IMR-90 (cell line): ENCODE measurements at regions not wholly inside any gene's neighbourhood (a gene's known extent, or its start where the extent isn't known, plus 50 kb on each side); places are given as distances from the start of the nearest gene placed in this dataset.

Source experiments
- ATAC-seq: fragments of 200-7000 bp; cut with Tn5 transposase; 2 replicates; pipeline ENCODE4 v1.9.1; 2020; ENCODE audit warnings: low read depth, mild to moderate bottlenecking, moderate library complexity
- BruUV-seq: library from RNA; stranded (reverse); fragments of 400-500 nt; replicated peaks from 2 replicates; lab custom pipeline; 2021; lab: Mats Ljungman, UMichigan
- CTCF ChIA-PET: fragments of 300-600 bp; formaldehyde crosslinking; extraction: SDS; loops from one replicate; lab custom pipeline; 2021; ENCODE audit warnings: antibody characterized with exemption; lab: Yijun Ruan, JAX
- POLR2A ChIA-PET: fragments of 300-600 bp; sonication (Branson Sonifier 250); formaldehyde crosslinking; loops from one replicate; lab custom pipeline; 2022; ENCODE audit warnings: antibody characterized with exemption; ENCODE audit not compliant: unreplicated experiment; lab: Charles Lee
- DNase-seq: peaks from one replicate; pipeline ENCODE4 v3.0.0; 2013
- H2AFZ ChIP-seq: replicated peaks from 2 replicates; pipeline ENCODE3; 2013; ENCODE audit warnings: low read length, mild to moderate bottlenecking; ENCODE audit not compliant: poor library complexity
- H2AK5ac ChIP-seq: 2 replicates; pipeline ENCODE4 v1.6.1; 2013; ENCODE audit warnings: low read depth, low read length, inconsistent platforms
- H2AK9ac ChIP-seq: replicated peaks from 2 replicates; pipeline ENCODE3; 2013; ENCODE audit warnings: mild to moderate bottlenecking, low read depth, low read length, moderate library complexity; ENCODE audit not compliant: poor library complexity
- H2BK120ac ChIP-seq: 2 replicates; pipeline ENCODE4 v1.6.1; 2013; ENCODE audit warnings: low read depth, low read length, inconsistent platforms
- H2BK15ac ChIP-seq: 3 replicates; pipeline ENCODE4 v1.6.1; 2013; ENCODE audit warnings: low read depth, low read length, inconsistent platforms
- H2BK20ac ChIP-seq: 2 replicates; pipeline ENCODE4 v1.6.1; 2013; ENCODE audit warnings: low read depth, mild to moderate bottlenecking, inconsistent platforms, low read length, moderate library complexity
- H2BK5ac ChIP-seq: 2 replicates; pipeline ENCODE4 v1.6.1; 2013; ENCODE audit warnings: mild to moderate bottlenecking, low read depth, low read length, inconsistent platforms; ENCODE audit not compliant: poor library complexity, severe bottlenecking
- H3K14ac ChIP-seq: replicated peaks from 2 replicates; pipeline ENCODE4 v1.6.1; 2013; ENCODE audit warnings: low read depth, low read length, inconsistent platforms
- H3K18ac ChIP-seq: 2 replicates; pipeline ENCODE4 v1.6.1; 2013; ENCODE audit warnings: low read depth, low read length, control low read depth
- H3K23ac ChIP-seq: 2 replicates; pipeline ENCODE4 v1.6.1; 2013; ENCODE audit warnings: low read depth, low read length, inconsistent platforms
- H3K27ac ChIP-seq: 2 replicates; pipeline ENCODE4 v1.5.1; 2013; ENCODE audit warnings: mild to moderate bottlenecking, control low read depth, low read length; ENCODE audit not compliant: insufficient read depth
- H3K27me3 ChIP-seq: 2 replicates; pipeline ENCODE4 v1.6.1; 2013; ENCODE audit warnings: low read length; ENCODE audit not compliant: control insufficient read depth, insufficient read depth
- H3K36me3 ChIP-seq: 2 replicates; pipeline ENCODE4 v1.6.1; 2013; ENCODE audit warnings: low read length, mixed read lengths; ENCODE audit not compliant: control insufficient read depth, insufficient read depth
- H3K4ac ChIP-seq: 2 replicates; pipeline ENCODE4 v1.6.1; 2013; ENCODE audit warnings: low read depth, low read length, inconsistent platforms
- H3K4me1 ChIP-seq: 2 replicates; pipeline ENCODE4 v1.6.1; 2013; ENCODE audit warnings: low read length, mixed read lengths; ENCODE audit not compliant: control insufficient read depth, insufficient read depth
- H3K4me2 ChIP-seq: 2 replicates; pipeline ENCODE4 v1.6.1; 2013; ENCODE audit warnings: low read depth, mild to moderate bottlenecking, control low read depth, low read length, moderate library complexity
- H3K4me3 ChIP-seq: 2 replicates; pipeline ENCODE4 v1.5.1; 2013; ENCODE audit warnings: low read depth, mild to moderate bottlenecking, control low read depth, low read length, moderate library complexity; ENCODE audit not compliant: insufficient read depth
- H3K56ac ChIP-seq: 2 replicates; pipeline ENCODE4 v1.6.1; 2013; ENCODE audit warnings: low read length, inconsistent platforms; ENCODE audit not compliant: insufficient read depth; ENCODE audit errors: extremely low read depth
- H3K79me1 ChIP-seq, 2 experiments: 2 replicates each; pipeline ENCODE4 v1.6.1; 2013; ENCODE audit warnings: low read length in 2 of 2, inconsistent platforms in 1 of 2, low read depth in 1 of 2
- H3K9ac ChIP-seq: 2 replicates; pipeline ENCODE4 v1.6.1; 2013; ENCODE audit warnings: low read depth, low read length, control low read depth
- H3K9me1 ChIP-seq: 2 replicates; pipeline ENCODE4 v1.6.1; 2013; ENCODE audit warnings: low read length, inconsistent platforms; ENCODE audit not compliant: insufficient read depth
- H3K9me3 ChIP-seq: 2 replicates; pipeline ENCODE4 v1.6.1; 2013; ENCODE audit warnings: low read length; ENCODE audit not compliant: control insufficient read depth, insufficient read depth
- H4K20me1 ChIP-seq: 2 replicates; pipeline ENCODE4 v1.6.1; 2013; ENCODE audit warnings: low read length, inconsistent platforms; ENCODE audit not compliant: insufficient read depth
- H4K5ac ChIP-seq: 2 replicates; pipeline ENCODE4 v1.6.1; 2013; ENCODE audit warnings: mild to moderate bottlenecking, low read depth, low read length, control low read depth
- H4K8ac ChIP-seq, 2 experiments: 2 replicates each; pipeline ENCODE4 v1.6.1; 2013; ENCODE audit warnings: low read depth in 2 of 2, low read length in 2 of 2, control low read depth in 1 of 2, inconsistent platforms in 1 of 2
- H4K91ac ChIP-seq: 2 replicates; pipeline ENCODE4 v1.6.1; 2013; ENCODE audit warnings: low read depth, low read length, inconsistent platforms; ENCODE audit not compliant: insufficient read depth
- BHLHE40 ChIP-seq: fragments of 150-350 bp; IDR thresholded peaks from 2 replicates; pipeline ENCODE4 v1.6.1; 2016; ENCODE audit warnings: mild to moderate bottlenecking, low read depth, low read length
- ELK1 ChIP-seq: fragments of 150-350 bp; IDR thresholded peaks from 2 replicates; pipeline ENCODE4 v1.6.1; 2016; ENCODE audit warnings: low read depth, mild to moderate bottlenecking, low read length, moderate library complexity, borderline replicate concordance
- FOS ChIP-seq: fragments of 150-350 bp; IDR thresholded peaks from 2 replicates; pipeline ENCODE4 v1.6.1; 2016; ENCODE audit warnings: low read depth, low read length
- MAFK ChIP-seq: IDR thresholded peaks from 2 replicates; pipeline ENCODE4 v1.6.1; 2012; ENCODE audit warnings: low read depth, low read length, improper control_type of control experiment
- MAZ ChIP-seq: IDR thresholded peaks from 2 replicates; pipeline ENCODE4 v1.6.1; 2012; ENCODE audit warnings: low read depth, mild to moderate bottlenecking, low read length, improper control_type of control experiment, moderate library complexity, borderline replicate concordance
- MXI1 ChIP-seq: IDR thresholded peaks from 2 replicates; pipeline ENCODE4 v1.6.1; 2012; ENCODE audit warnings: low read depth, mild to moderate bottlenecking, low read length, moderate library complexity, borderline replicate concordance
- NFE2L2 ChIP-seq: fragments of 150-350 bp; IDR thresholded peaks from 2 replicates; pipeline ENCODE4 v1.6.1; 2016; ENCODE audit warnings: low read depth, mild to moderate bottlenecking, low read length
- RAD21 ChIP-seq: IDR thresholded peaks from 2 replicates; pipeline ENCODE4 v1.6.1; 2012; ENCODE audit warnings: low read length, improper control_type of control experiment
- RFX5 ChIP-seq: IDR thresholded peaks from 2 replicates; pipeline ENCODE4 v1.8.0; 2012; ENCODE audit warnings: low read depth, mild to moderate bottlenecking, low read length, moderate library complexity
- WGBS, 2 experiments: methylation state at CpG; one replicate each; pipeline versions ENCODE4 v1.1.5 to v1.1.7; 2013; ENCODE audit warnings: missing lambda C conversion rate in 2 of 2; ENCODE audit not compliant: insufficient read length in 1 of 2; ENCODE audit errors: extremely low coverage in 2 of 2; 5-methylcytosine and 5-hydroxymethylcytosine counted together
- dilution Hi-C: fragments of 300-500 bp; cut with HindIII; formaldehyde crosslinking; loops from one replicate; pipeline ENCODE4 v1.14.3; 2018; ENCODE audit warnings: low sequenced_read_pairs; ENCODE audit not compliant: unreplicated experiment
- in situ Hi-C: fragments of 300-500 bp; cut with MboI; formaldehyde crosslinking; loops from 3 replicates; pipeline ENCODE4 v1.14.3; 2019; ENCODE audit warnings: low sequenced_read_pairs, inconsistent platforms, mixed read lengths
- intact Hi-C: fragments of 100-400 bp; cut with micrococcal nuclease; formaldehyde crosslinking; loops from 2 replicates; pipeline ENCODE4 v1.10.0; 2022
- TF ChIP-seq, protein P1 (sequence below): fragments of 150-350 bp; IDR thresholded peaks from 2 replicates; pipeline ENCODE4 v1.6.1; 2017; ENCODE audit warnings: mild to moderate bottlenecking, antibody characterized with exemption, low read length, low read depth
- TF ChIP-seq, protein P2 (sequence below): conservative IDR thresholded peaks from 2 replicates; pipeline ENCODE4 v1.5.1; 2012; ENCODE audit warnings: mild to moderate bottlenecking, low read depth, low read length, improper control_type of control experiment

GRCh38 chr10:118967160-118967559 lies 62.4 kb upstream of the NANOS1 start:
- DNase-seq (no peak), ATAC-seq (no peak)
- no peak overlapping the region for H2BK120ac ChIP-seq
- no peaks in the 10 kb centered on the region for H3K79me1 ChIP-seq
- no peak overlapping the region for H3K18ac ChIP-seq
- no peak for TF ChIP-seq FOS
- TF ChIP-seq NFE2L2, result no peak
- TF ChIP-seq, protein P1, sequence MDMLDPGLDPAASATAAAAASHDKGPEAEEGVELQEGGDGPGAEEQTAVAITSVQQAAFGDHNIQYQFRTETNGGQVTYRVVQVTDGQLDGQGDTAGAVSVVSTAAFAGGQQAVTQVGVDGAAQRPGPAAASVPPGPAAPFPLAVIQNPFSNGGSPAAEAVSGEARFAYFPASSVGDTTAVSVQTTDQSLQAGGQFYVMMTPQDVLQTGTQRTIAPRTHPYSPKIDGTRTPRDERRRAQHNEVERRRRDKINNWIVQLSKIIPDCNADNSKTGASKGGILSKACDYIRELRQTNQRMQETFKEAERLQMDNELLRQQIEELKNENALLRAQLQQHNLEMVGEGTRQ, result no peak
- TF ChIP-seq, protein P2, sequence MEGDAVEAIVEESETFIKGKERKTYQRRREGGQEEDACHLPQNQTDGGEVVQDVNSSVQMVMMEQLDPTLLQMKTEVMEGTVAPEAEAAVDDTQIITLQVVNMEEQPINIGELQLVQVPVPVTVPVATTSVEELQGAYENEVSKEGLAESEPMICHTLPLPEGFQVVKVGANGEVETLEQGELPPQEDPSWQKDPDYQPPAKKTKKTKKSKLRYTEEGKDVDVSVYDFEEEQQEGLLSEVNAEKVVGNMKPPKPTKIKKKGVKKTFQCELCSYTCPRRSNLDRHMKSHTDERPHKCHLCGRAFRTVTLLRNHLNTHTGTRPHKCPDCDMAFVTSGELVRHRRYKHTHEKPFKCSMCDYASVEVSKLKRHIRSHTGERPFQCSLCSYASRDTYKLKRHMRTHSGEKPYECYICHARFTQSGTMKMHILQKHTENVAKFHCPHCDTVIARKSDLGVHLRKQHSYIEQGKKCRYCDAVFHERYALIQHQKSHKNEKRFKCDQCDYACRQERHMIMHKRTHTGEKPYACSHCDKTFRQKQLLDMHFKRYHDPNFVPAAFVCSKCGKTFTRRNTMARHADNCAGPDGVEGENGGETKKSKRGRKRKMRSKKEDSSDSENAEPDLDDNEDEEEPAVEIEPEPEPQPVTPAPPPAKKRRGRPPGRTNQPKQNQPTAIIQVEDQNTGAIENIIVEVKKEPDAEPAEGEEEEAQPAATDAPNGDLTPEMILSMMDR, result no peak
- TF ChIP-seq MAZ, result no peak
- no peak for TF ChIP-seq MXI1
- TF ChIP-seq MAFK, result no peak
- TF ChIP-seq BHLHE40, result no peak
- TF ChIP-seq RAD21, result no peak
- TF ChIP-seq RFX5, result no peak
- no peak for TF ChIP-seq ELK1
- no peak overlapping the region for H2BK15ac ChIP-seq
- no CpG with 5 or more reads among the region's 7 CpGs for WGBS, 2 experiments
- H4K8ac ChIP-seq, result no peak overlapping the region
- no peaks in the 10 kb centered on the region for H3K36me3 ChIP-seq
- no TSS peak for BruUV-seq
- H2BK20ac ChIP-seq, result no peak overlapping the region
- no peak overlapping the region for H2AK9ac ChIP-seq
- no peak overlapping the region for H3K56ac ChIP-seq
- H2BK5ac ChIP-seq, result no peak overlapping the region
- no peak overlapping the region for H3K9ac ChIP-seq
- ChIA-PET CTCF (no interaction called here), POLR2A (no interaction called here)
- H4K20me1 ChIP-seq, result no peaks in the 10 kb centered on the region
- H3K27ac ChIP-seq, result no peak overlapping the region
- no peak overlapping the region for H3K14ac ChIP-seq
- H3K4me3 ChIP-seq, result no peak overlapping the region
- H3K9me3 ChIP-seq, result no peaks in the 10 kb centered on the region; the same call in 1 of the 2 replicates
- dilution Hi-C loops, result no loop called here
- H3K9me1 ChIP-seq, result no peaks in the 10 kb centered on the region
- intact Hi-C loops, result no loop called here
- no peak overlapping the region for H2AK5ac ChIP-seq
- no peak overlapping the region for H2AFZ ChIP-seq
- H3K23ac ChIP-seq, result no peak overlapping the region
- H3K4me2 ChIP-seq, result no peak overlapping the region
- no peak overlapping the region for H3K4ac ChIP-seq
- in situ Hi-C loops, result no loop called here
- H3K27me3 ChIP-seq, result peaks cover 52% of the 10 kb centered on the region
- H4K5ac ChIP-seq, result no peak overlapping the region
- no peak overlapping the region for H4K91ac ChIP-seq
- no peaks in the 10 kb centered on the region for H3K4me1 ChIP-seq
